ENCODE measurements at regions not wholly inside any gene's neighbourhood (a gene's known extent, or its start where the extent isn't known, plus 50 kb on each side); places are given as distances from the start of the nearest gene placed in this dataset.

DNA sequence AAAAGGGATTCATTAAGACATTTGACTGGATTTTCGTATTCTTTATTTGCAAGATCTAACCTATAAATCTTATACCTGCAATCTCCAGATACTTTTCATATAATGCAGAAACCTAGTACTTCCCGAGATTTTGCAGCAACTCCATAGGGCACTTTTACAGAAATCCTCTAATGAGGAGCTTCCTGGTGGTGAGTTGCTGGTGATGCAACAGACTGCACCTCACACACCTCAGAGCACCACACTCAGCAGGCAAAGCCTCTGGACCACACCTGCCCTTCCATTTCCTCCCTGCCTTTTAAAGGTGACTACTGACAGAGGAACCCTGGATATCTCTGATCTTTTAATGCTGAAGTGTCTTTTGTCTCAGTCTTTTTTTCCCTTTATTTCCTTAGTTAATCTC lies 289.4 kb downstream of the TRAM1L1 start:
- H2BK15ac ChIP-seq (ENCODE audit: low read depth, poor library complexity, severe bottlenecking): no peak overlapping the region
- peak overlapping the region; percentile 36 for H2AFZ ChIP-seq (ENCODE audit: low read depth, low read length)
- no peak overlapping the region for H3K4me3 ChIP-seq (ENCODE audit: insufficient read depth in 1 of 2, low read depth in 1 of 2, low read length in 2 of 2)

GRCh38 chr4:116788723-116789122 lies 296.7 kb downstream of the TRAM1L1 start:
- no peak overlapping the region for H4K8ac ChIP-seq (ENCODE audit: low read length)
- no peak overlapping the region for H3K14ac ChIP-seq (ENCODE audit: low read length in 2 of 2)
- H3K4ac ChIP-seq (ENCODE audit: low read depth in 1 of 2, low read length in 2 of 2): no peak overlapping the region
- no peak overlapping the region for H3K9ac ChIP-seq (ENCODE audit: low read length)
- WGBS: no CpG with 5 or more reads among the region's 2 CpGs
- no peaks in the 10 kb centered on the region for H3K9me3 ChIP-seq (ENCODE audit: control insufficient read depth, low read length)
- H3K27ac ChIP-seq (ENCODE audit: low read length, poor library complexity, severe bottlenecking): no peak overlapping the region
- no peak overlapping the region for H3K4me3 ChIP-seq (ENCODE audit: insufficient read depth in 1 of 2, low read depth in 1 of 2, low read length in 2 of 2)
- H3K4me2 ChIP-seq (ENCODE audit: low read length, poor library complexity, severe bottlenecking): no peak overlapping the region
- H2AK5ac ChIP-seq (ENCODE audit: low read length, severe bottlenecking): no peak overlapping the region
- H3K36me3 ChIP-seq (ENCODE audit: control insufficient read depth in 1 of 2, insufficient read depth in 2 of 2, low read depth in 1 of 2, low read length in 2 of 2): no peaks in the 10 kb centered on the region
- peak overlapping the region in 1 of 2 experiments; percentile 21 for H3K18ac ChIP-seq (ENCODE audit: low read depth in 1 of 2, low read length in 2 of 2)
- no peak overlapping the region for H2BK120ac ChIP-seq (ENCODE audit: low read depth, low read length)
- H3K27me3 ChIP-seq (ENCODE audit: control insufficient read depth in 1 of 2, insufficient read depth in 1 of 2, low read length in 2 of 2): no peaks in the 10 kb centered on the region
- H2BK12ac ChIP-seq (ENCODE audit: low read length in 2 of 2): no peak overlapping the region
- no peak overlapping the region for H2BK15ac ChIP-seq (ENCODE audit: low read depth, poor library complexity, severe bottlenecking)
- no peak overlapping the region for H2AFZ ChIP-seq (ENCODE audit: low read depth, low read length)
- no peaks in the 10 kb centered on the region for H3K4me1 ChIP-seq (ENCODE audit: control insufficient read depth, insufficient read depth, low read depth, low read length)
- no peak overlapping the region for H2BK5ac ChIP-seq (ENCODE audit: low read depth, low read length, poor library complexity, severe bottlenecking)
- no peak overlapping the region for H3K23ac ChIP-seq (ENCODE audit: low read length in 2 of 2)
- no peak for DNase-seq
- H4K91ac ChIP-seq (ENCODE audit: low read length): no peak overlapping the region
- H3K79me1 ChIP-seq (replicated peaks; ENCODE audit: low read length, poor library complexity, severe bottlenecking): no peaks in the 10 kb centered on the region

More for the DNA sequence above, 289.4 kb downstream of the TRAM1L1 start:
- Histone ChIP-seq H3K14ac (ENCODE audit: low read length in 2 of 2) (no peak overlapping the region), H3K4ac (ENCODE audit: low read depth in 1 of 2, low read length in 2 of 2) (no peak overlapping the region), H3K18ac (ENCODE audit: low read depth in 1 of 2, low read length in 2 of 2) (no peak overlapping the region), H2BK120ac (ENCODE audit: low read depth, low read length) (no peak overlapping the region), H2AK5ac (ENCODE audit: low read length, severe bottlenecking) (no peak overlapping the region), H3K4me2 (ENCODE audit: low read length, poor library complexity, severe bottlenecking) (no peak overlapping the region), H3K23ac (ENCODE audit: low read length in 2 of 2) (no peak overlapping the region), H4K8ac (ENCODE audit: low read length) (no peak overlapping the region), H3K27ac (ENCODE audit: low read length, poor library complexity, severe bottlenecking) (no peak overlapping the region), H3K27me3 (ENCODE audit: control insufficient read depth in 1 of 2, insufficient read depth in 1 of 2, low read length in 2 of 2) (no peaks in the 10 kb centered on the region), H3K9me3 (ENCODE audit: control insufficient read depth, low read length) (no peaks in the 10 kb centered on the region), H3K79me1 (replicated peaks; ENCODE audit: low read length, poor library complexity, severe bottlenecking) (no peaks in the 10 kb centered on the region), H3K4me1 (ENCODE audit: control insufficient read depth, insufficient read depth, low read depth, low read length) (no peaks in the 10 kb centered on the region), H2BK12ac (ENCODE audit: low read length in 2 of 2) (no peak overlapping the region), H3K9ac (ENCODE audit: low read length) (no peak overlapping the region), H2BK5ac (ENCODE audit: low read depth, low read length, poor library complexity, severe bottlenecking) (no peak overlapping the region), H4K91ac (ENCODE audit: low read length) (no peak overlapping the region), H3K36me3 (ENCODE audit: control insufficient read depth in 1 of 2, insufficient read depth in 2 of 2, low read depth in 1 of 2, low read length in 2 of 2) (no peaks in the 10 kb centered on the region)
- DNase-seq: no peak
- WGBS: 79% methylated on average over 2 of the region's 2 CpGs

- H3K36me3 ChIP-seq (ENCODE audit: control insufficient read depth in 1 of 2, insufficient read depth in 2 of 2, low read depth in 1 of 2, low read length in 2 of 2): no peaks in the 10 kb centered on the region
- no peak overlapping the region for H3K9ac ChIP-seq (ENCODE audit: low read length)
- no peak overlapping the region for H2BK5ac ChIP-seq (ENCODE audit: low read depth, low read length, poor library complexity, severe bottlenecking)
- no peak overlapping the region for H3K27ac ChIP-seq (ENCODE audit: low read length, poor library complexity, severe bottlenecking)
- no peak overlapping the region for H2AK5ac ChIP-seq (ENCODE audit: low read length, severe bottlenecking)
- H3K4me2 ChIP-seq (ENCODE audit: low read length, poor library complexity, severe bottlenecking): no peak overlapping the region
- no peaks in the 10 kb centered on the region for H3K79me1 ChIP-seq (replicated peaks; ENCODE audit: low read length, poor library complexity, severe bottlenecking)
- no peak overlapping the region for H4K8ac ChIP-seq (ENCODE audit: low read length)
- no peaks in the 10 kb centered on the region for H3K27me3 ChIP-seq (ENCODE audit: control insufficient read depth in 1 of 2, insufficient read depth in 1 of 2, low read length in 2 of 2)
- no peak overlapping the region for H2BK120ac ChIP-seq (ENCODE audit: low read depth, low read length)
- no peak overlapping the region for H4K91ac ChIP-seq (ENCODE audit: low read length)
- H2BK15ac ChIP-seq (ENCODE audit: low read depth, poor library complexity, severe bottlenecking): no peak overlapping the region
- no peak overlapping the region for H2AFZ ChIP-seq (ENCODE audit: low read depth, low read length)
- H3K18ac ChIP-seq (ENCODE audit: low read depth in 1 of 2, low read length in 2 of 2): no peak overlapping the region
- no peak overlapping the region for H3K4me3 ChIP-seq (ENCODE audit: insufficient read depth in 1 of 2, low read depth in 1 of 2, low read length in 2 of 2)
- no peaks in the 10 kb centered on the region for H3K9me3 ChIP-seq (ENCODE audit: control insufficient read depth, low read length)
- no peaks in the 10 kb centered on the region for H3K4me1 ChIP-seq (ENCODE audit: control insufficient read depth, insufficient read depth, low read depth, low read length)
- H3K14ac ChIP-seq (ENCODE audit: low read length in 2 of 2): no peak overlapping the region
- no peak overlapping the region for H2BK12ac ChIP-seq (ENCODE audit: low read length in 2 of 2)
- H3K23ac ChIP-seq (ENCODE audit: low read length in 2 of 2): no peak overlapping the region
- H3K4ac ChIP-seq (ENCODE audit: low read depth in 1 of 2, low read length in 2 of 2): no peak overlapping the region
- no peak for DNase-seq
- 100% methylated on average over 1 of the region's 1 CpG for WGBS
These were observed 330.3 kb downstream of the TRAM1L1 start for GRCh38 chr4:116755051-116755450.

GRCh38 chr4:116752027-116752426 lies 333.3 kb downstream of the TRAM1L1 start:
- H3K4me3 ChIP-seq (ENCODE audit: insufficient read depth in 1 of 2, low read depth in 1 of 2, low read length in 2 of 2): no peak overlapping the region
- no peak overlapping the region for H2BK12ac ChIP-seq (ENCODE audit: low read length in 2 of 2)
- no peak overlapping the region for H3K4ac ChIP-seq (ENCODE audit: low read depth in 1 of 2, low read length in 2 of 2)
- no peak overlapping the region for H3K4me2 ChIP-seq (ENCODE audit: low read length, poor library complexity, severe bottlenecking)
- no peaks in the 10 kb centered on the region for H3K27me3 ChIP-seq (ENCODE audit: control insufficient read depth in 1 of 2, insufficient read depth in 1 of 2, low read length in 2 of 2)
- no peak overlapping the region for H2BK15ac ChIP-seq (ENCODE audit: low read depth, poor library complexity, severe bottlenecking)
- WGBS: 87% methylated on average over 2 of the region's 2 CpGs
- no peaks in the 10 kb centered on the region for H3K79me1 ChIP-seq (replicated peaks; ENCODE audit: low read length, poor library complexity, severe bottlenecking)
- H3K18ac ChIP-seq (ENCODE audit: low read depth in 1 of 2, low read length in 2 of 2): no peak overlapping the region
- no peak overlapping the region for H4K8ac ChIP-seq (ENCODE audit: low read length)
- no peaks in the 10 kb centered on the region for H3K4me1 ChIP-seq (ENCODE audit: control insufficient read depth, insufficient read depth, low read depth, low read length)
- no peak for DNase-seq
- no peak overlapping the region for H3K14ac ChIP-seq (ENCODE audit: low read length in 2 of 2)
- H4K91ac ChIP-seq (ENCODE audit: low read length): no peak overlapping the region
- no peak overlapping the region for H3K9ac ChIP-seq (ENCODE audit: low read length)
- no peak overlapping the region for H2AFZ ChIP-seq (ENCODE audit: low read depth, low read length)
- no peak overlapping the region for H2BK120ac ChIP-seq (ENCODE audit: low read depth, low read length)
- H3K27ac ChIP-seq (ENCODE audit: low read length, poor library complexity, severe bottlenecking): no peak overlapping the region
- H3K23ac ChIP-seq (ENCODE audit: low read length in 2 of 2): no peak overlapping the region
- no peaks in the 10 kb centered on the region for H3K9me3 ChIP-seq (ENCODE audit: control insufficient read depth, low read length)
- H2BK5ac ChIP-seq (ENCODE audit: low read depth, low read length, poor library complexity, severe bottlenecking): no peak overlapping the region
- H3K36me3 ChIP-seq (ENCODE audit: control insufficient read depth in 1 of 2, insufficient read depth in 2 of 2, low read depth in 1 of 2, low read length in 2 of 2): no peaks in the 10 kb centered on the region
- H2AK5ac ChIP-seq (ENCODE audit: low read length, severe bottlenecking): no peak overlapping the region
